Activated CD4-positive, CD25-positive, alpha-beta regulatory T cell treated with anti-CD3 and anti-CD28 coated beads, Interleukin-2, amount 50 U/mL, for 72 hours (primary cell): ENCODE measurements at regions not wholly inside any gene's neighbourhood (a gene's known extent, or its start where the extent isn't known, plus 50 kb on each side); places are given as distances from the start of the nearest gene placed in this dataset.
"Not testable (repeated sequence)": the region's sequence is repeated elsewhere in the genome, so short reads cannot be mapped to it uniquely, and the experiment has no call there.

Experiments
- DNase-seq: peaks from one replicate; pipeline ENCODE4 v3.0.0; 2021

GRCh38 chrX:39418731-39419638 lies 617.7 kb downstream of the MID1IP1 start:
- DNase-seq = no peak

GRCh38 chrX:39421006-39421405 lies 619.7 kb downstream of the MID1IP1 start:
- DNase-seq = no peak

GRCh38 chrX:39425124-39425806 lies 624.0 kb downstream of the MID1IP1 start:
- no peak for DNase-seq

- DNase-seq = no peak
Observed at GRCh38 chrX:39426101-39426500, 624.8 kb downstream of the MID1IP1 start.

GRCh38 chrX:39427492-39427891 lies 626.2 kb downstream of the MID1IP1 start:
- DNase-seq = no peak

- no peak for DNase-seq
Observed at GRCh38 chrX:39427906-39428305, 626.6 kb downstream of the MID1IP1 start.

GRCh38 chrX:39430551-39430950 lies 629.3 kb downstream of the MID1IP1 start:
- no peak for DNase-seq

- no peak for DNase-seq
Observed at GRCh38 chrX:39431893-39432292, 630.6 kb downstream of the MID1IP1 start.

GRCh38 chrX:39434671-39435070 lies 633.4 kb downstream of the MID1IP1 start:
- not testable (repeated sequence) for DNase-seq

GRCh38 chrX:39436538-39436937 lies 635.3 kb downstream of the MID1IP1 start:
- not testable (repeated sequence) for DNase-seq

GRCh38 chrX:39437670-39438441 lies 636.6 kb downstream of the MID1IP1 start:
- DNase-seq = no peak

- DNase-seq = no peak
Observed at GRCh38 chrX:39438603-39439602, 637.6 kb downstream of the MID1IP1 start.

GRCh38 chrX:39439906-39440798 lies 638.9 kb downstream of the MID1IP1 start:
- DNase-seq = no peak

GRCh38 chrX:39440799-39441284 lies 639.6 kb downstream of the MID1IP1 start:
- DNase-seq = no peak

- DNase-seq = no peak
Observed at GRCh38 chrX:39442332-39442731, 641.1 kb downstream of the MID1IP1 start.

- DNase-seq = no peak
Observed at GRCh38 chrX:39443240-39443639, 642.0 kb downstream of the MID1IP1 start.

- DNase-seq = peak; percentile 50
Observed at GRCh38 chrX:39445336-39445735, 644.1 kb downstream of the MID1IP1 start.

GRCh38 chrX:39449352-39449751 lies 648.1 kb downstream of the MID1IP1 start:
- no peak for DNase-seq

- no peak for DNase-seq
Observed at GRCh38 chrX:39450234-39450977, 647.4 kb downstream of the BCOR start.

- no peak for DNase-seq
Observed at GRCh38 chrX:39451046-39451445, 646.7 kb downstream of the BCOR start.
